ENCODE measurements at regions not wholly inside any gene's neighbourhood (a gene's known extent, or its start where the extent isn't known, plus 50 kb on each side); places are given as distances from the start of the nearest gene placed in this dataset.

DNA sequence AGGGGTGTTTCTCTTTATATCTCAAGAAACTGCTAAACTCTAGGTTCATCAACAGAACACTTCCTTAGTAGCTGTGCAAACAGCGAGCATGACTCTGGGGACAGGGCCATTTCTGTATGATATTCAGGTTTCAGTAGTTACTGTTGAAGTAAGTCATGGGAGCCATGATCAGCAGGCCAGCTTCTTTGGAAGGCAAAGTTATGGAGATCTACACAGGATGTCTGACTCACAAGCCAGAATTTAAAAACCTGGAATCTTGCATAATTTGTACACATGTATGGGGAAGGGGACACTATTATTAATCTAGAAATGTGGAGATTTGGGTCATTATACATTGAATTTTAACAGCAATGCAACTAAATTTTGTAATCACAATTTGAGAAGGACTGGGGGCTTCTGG is 187.8 kb upstream of the NR3C2 start:
- TF ChIP-seq CTCF (conservative IDR thresholded peaks at IDR 0.05; ENCODE audit: low read depth, low read length) (no peak), EZH2 (IDR thresholded peaks at IDR 0.05; ENCODE audit: low read length, unreplicated experiment) (no peak)

All from PC-3 (cell line).